Ammon's horn (tissue), 1 donor: ENCODE measurements at regions not wholly inside any gene's neighbourhood (a gene's known extent, or its start where the extent isn't known, plus 50 kb on each side); places are given as distances from the start of the nearest gene placed in this dataset.
"Not testable (repeated sequence)": the region's sequence is repeated elsewhere in the genome, so short reads cannot be mapped to it uniquely, and the experiment has no call there.

Experiments used
- DNase-seq: peaks from one replicate; pipeline ENCODE4 v3.0.0-alpha.2; 2016; ENCODE audit warnings: low spot score

- no peak for DNase-seq
Observed at GRCh38 chr4:141851246-141851891, 215.0 kb downstream of the IL15 start.

DNA sequence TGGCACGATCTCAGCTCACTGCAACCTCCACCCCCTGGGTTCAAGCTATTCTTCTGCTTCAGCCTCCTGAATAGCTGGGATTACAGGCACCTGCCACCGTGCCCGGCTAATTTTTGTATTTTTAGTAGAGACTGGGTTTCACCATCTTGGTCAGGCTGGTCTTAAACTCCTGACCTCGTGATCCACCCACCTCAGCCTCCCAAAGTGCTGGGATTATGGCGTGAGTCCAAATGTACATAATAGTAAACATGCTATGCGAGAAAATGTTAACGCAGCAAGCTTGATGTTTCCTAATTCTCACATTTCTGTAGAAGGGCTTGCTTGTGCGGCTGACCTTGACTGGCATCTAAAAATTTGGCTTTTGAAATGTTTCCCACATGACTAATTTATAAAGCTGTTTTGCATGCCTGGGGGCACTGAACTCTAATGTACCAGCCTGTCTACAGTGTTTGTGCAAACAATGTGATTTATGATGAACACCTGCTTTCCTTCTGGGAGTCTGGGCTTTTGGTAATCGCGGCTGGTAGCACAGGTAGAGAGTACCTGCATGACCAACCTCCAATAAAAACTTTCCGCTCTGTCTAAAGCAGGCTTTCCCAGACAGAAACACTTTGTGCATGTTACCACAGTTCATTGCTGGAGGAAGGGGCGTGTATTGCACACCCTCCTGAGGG lies 216.8 kb downstream of the IL15 start:
- no peak for DNase-seq

- DNase-seq = no peak
Observed at GRCh38 chr4:141858437-141858836, 222.1 kb downstream of the IL15 start.

- DNase-seq = no peak
Observed at GRCh38 chr4:141860974-141861373, 224.6 kb downstream of the IL15 start.

DNA sequence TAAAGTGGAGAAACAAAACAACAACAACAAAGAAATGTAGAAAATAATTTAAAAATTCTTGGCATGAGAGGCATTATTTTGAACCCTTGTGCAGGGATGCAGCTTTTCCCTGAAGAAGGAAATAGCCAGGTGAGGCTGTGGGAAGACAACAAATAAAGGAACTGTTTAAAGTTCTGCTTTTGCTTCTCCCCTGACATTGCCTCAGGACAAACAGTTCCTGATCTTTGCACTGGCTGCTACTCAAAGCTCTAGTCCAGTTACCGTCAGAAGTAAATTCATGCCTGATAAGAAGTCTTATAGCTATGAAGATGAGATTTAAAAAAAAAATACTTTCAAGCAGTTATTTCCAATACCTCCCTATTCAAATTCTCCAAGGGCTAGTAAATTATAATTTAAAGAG lies 233.8 kb downstream of the IL15 start:
- DNase-seq = no peak

DNA sequence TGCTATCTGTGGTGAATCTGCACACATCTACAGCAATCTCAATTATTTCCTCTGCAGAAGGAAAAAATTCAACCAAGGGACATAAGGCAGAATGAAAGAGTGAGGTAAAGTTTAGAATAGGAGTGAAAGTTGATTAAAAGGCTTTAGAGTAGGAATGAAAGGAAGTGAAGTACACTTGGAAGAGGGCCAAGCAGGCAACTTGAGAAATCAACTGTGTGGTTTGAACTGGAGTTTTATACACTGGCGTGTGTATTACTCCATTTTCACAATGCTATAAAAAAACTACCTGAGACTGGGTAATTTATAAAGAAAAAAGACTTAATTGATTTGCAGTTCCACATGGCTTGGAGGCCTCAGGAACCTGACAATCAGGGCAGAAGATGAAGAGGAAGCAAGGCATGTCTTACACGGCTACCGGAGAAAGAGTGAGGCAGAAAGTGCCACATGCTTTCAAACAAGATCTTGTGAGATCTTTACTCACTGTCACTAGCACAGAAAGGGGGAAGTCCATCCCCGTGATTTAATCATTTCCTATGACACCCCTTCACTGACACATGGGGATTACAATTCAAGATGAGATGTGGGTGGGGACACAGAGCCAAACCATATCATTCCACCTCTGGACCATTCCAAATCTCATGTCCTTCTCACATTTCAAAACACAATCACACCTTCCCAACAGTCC lies 234.8 kb downstream of the IL15 start:
- no peak for DNase-seq

GRCh38 chr4:141882650-141883049 lies 246.3 kb downstream of the IL15 start:
- not testable (repeated sequence) for DNase-seq

DNA sequence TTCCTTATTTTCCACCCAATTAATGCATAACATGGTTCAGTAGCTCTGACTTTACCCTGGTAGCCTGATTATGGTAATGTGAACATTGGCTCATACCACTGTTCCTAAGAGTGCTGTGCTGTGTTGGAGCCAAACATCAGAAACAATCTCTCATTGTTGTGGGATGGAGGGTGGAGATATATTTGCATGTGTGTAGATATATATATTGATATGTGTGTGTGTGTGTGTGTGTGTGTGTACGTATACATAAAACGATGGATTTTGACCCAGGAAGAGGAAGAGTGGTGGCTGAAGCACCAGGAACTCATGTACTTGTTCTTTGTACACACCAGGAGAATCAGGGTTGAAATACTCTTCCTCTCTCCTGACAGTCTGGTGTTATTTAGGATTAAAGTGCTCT lies 247.7 kb downstream of the IL15 start:
- no peak for DNase-seq

DNA sequence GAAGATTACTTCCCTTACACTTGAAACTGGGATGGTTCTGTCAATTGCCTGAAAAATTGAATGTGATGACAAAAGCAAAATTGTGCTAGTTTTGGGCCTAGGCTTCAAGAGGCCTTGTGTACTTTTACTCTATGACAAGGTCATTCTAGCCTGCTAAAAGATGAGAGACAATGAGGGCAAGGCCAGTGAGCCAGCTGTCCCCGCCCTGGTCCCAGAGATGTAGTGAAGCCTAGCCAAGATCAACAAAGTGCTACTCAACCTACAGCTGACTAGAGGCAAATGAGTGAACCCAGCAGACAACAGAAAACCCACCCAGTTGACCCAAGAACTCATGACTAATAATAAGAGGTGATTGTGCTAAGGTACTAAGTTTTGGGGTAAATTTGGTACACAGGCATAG lies 248.7 kb downstream of the IL15 start:
- no peak for DNase-seq

- DNase-seq = no peak
Observed at GRCh38 chr4:141890279-141890678, 253.9 kb downstream of the IL15 start.

DNA sequence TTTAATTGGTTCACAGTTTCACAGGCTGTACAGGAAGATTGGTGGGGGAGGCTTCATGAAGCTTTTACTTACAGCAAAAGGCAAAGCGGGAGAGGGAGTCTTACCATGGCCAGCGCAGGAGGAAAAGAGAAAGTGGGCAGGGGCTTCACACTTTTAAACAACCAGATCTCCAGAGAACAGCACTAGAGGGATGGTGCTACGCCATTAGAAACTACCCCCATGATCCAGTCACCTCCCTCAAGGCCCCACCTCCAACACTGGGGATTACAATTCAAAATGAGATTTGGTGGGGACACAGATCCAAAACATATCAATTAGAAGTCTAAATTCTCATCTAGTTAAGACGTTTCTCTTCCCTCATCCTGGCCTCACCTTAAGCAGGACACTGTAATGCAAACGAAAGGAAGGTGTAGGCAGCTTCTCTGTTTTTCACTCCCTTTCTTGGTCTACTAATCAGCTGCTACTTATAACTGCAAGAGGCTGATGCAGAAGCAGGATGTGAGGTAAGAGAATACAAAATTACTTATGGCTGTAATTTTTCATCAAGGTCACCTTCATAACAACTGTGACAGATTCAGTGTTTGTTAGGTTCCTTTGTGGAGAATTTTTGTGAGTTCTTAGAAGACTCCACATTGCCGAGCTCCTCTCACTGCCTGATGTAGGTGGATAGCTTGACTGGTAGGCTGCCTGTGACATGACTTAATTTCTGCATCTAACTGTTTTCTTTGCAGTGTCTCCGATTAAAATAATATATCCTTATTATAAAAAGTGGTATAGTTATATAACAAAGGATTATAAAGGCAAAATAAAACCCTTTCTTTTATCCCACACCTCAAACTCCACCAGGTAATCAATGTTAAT lies 255.1 kb downstream of the IL15 start:
- DNase-seq = no peak

GRCh38 chr4:141896687-141897086 lies 260.3 kb downstream of the IL15 start:
- DNase-seq = no peak

GRCh38 chr4:141898346-141898745 lies 262.0 kb downstream of the IL15 start:
- DNase-seq = peak; percentile 16

DNA sequence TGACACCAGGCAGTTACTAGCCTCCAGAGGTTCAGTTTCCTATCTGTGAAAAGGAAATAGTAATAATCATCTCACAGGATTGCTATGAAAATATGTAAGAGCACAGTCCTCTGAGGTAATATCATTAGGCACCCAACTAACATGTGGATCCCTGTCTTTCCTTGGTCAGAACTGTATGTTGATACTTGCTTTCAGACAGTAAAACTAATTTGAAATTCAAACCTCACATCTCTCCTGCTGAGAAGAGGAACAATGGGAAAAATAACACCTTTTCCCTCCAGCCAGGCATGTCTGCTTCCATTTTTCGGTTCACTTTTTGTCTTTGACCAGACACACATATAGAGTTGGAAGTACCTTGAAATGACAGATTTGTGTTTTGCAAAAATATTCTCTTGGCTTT lies 262.7 kb downstream of the IL15 start:
- no peak for DNase-seq

- DNase-seq = no peak
Observed at GRCh38 chr4:141899541-141899940, 263.2 kb downstream of the IL15 start.

- no peak for DNase-seq
Observed at GRCh38 chr4:141900856-141901255, 264.5 kb downstream of the IL15 start.

- no peak for DNase-seq
Observed at GRCh38 chr4:141905751-141906150, 269.4 kb downstream of the IL15 start.

DNA sequence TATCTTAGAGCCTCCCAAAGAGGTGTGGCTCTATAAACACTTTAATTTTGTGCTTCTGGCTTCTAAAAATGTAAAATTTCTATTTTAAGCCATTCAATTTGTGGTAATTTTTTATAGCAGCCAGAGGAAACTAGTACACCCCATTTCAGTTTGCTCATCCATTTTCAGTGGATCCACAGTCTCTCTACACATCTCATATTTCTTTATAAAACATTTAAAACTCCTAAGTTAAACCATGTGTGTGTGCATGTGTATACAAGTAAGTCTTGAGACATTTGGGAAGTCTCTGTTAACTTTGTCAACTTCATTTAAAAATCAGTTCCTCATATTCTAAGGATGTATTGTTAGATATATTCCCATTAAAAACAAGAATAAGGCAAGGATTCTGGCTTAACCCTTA lies 273.2 kb downstream of the IL15 start:
- no peak for DNase-seq

GRCh38 chr4:141912831-141913230 lies 276.4 kb downstream of the IL15 start:
- DNase-seq = no peak

- DNase-seq = no peak
Observed at GRCh38 chr4:141913928-141914327, 277.5 kb downstream of the IL15 start.

GRCh38 chr4:141914746-141915145 lies 278.4 kb downstream of the IL15 start:
- no peak for DNase-seq

DNA sequence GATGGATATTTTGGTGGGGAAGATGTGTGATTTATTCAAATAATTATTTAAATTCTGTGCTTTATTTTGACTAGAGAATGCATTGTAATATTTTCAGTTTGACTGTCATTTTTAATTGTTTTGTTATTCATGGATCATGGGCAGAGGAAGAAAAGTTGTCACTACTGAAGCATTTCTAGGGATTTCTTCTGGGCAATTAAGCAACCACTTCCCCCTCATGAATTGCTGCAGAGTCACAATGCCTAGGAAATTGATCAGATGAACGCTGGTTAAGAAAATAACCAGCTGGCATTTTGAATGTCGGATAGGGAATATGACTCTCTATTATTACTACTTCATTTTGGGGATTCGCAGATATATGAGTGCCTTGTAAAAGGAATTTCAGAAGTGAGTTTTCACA lies 283.3 kb downstream of the IL15 start:
- no peak for DNase-seq
